ENCODE measurements at regions not wholly inside any gene's neighbourhood (a gene's known extent, or its start where the extent isn't known, plus 50 kb on each side); places are given as distances from the start of the nearest gene placed in this dataset.
A peak's percentile ranks its signal among the peaks of the same experiment; 100 is the strongest.
"Not testable (repeated sequence)": the region's sequence is repeated elsewhere in the genome, so short reads cannot be mapped to it uniquely, and the experiment has no call there.

- not testable (repeated sequence) for DNase-seq
These were observed 88.5 kb upstream of the DCAF12L1 start for GRCh38 chrX:126641076-126641475.

GRCh38 chrX:126655061-126655460 lies 102.4 kb upstream of the DCAF12L1 start:
- DNase-seq = no peak

GRCh38 chrX:126658447-126658846 lies 105.8 kb upstream of the DCAF12L1 start:
- peak; percentile 69 for DNase-seq

- no peak for DNase-seq
These were observed 117.6 kb upstream of the DCAF12L1 start for GRCh38 chrX:126670258-126670657.

GRCh38 chrX:126673366-126673765 lies 120.8 kb upstream of the DCAF12L1 start:
- DNase-seq = not testable (repeated sequence)

GRCh38 chrX:126673816-126674491 lies 121.3 kb upstream of the DCAF12L1 start:
- DNase-seq = not testable (repeated sequence)

GRCh38 chrX:126695375-126695896 lies 124.1 kb upstream of the PRR32 start:
- no peak for DNase-seq

- DNase-seq = no peak
These were observed 122.4 kb upstream of the PRR32 start for GRCh38 chrX:126697091-126697490.

GRCh38 chrX:126701380-126701779 lies 118.1 kb upstream of the PRR32 start:
- no peak for DNase-seq

- DNase-seq = peak; percentile 11
These were observed 101.1 kb upstream of the PRR32 start for GRCh38 chrX:126718440-126718839.

- DNase-seq = no peak
These were observed 100.3 kb upstream of the PRR32 start for GRCh38 chrX:126719208-126719607.

GRCh38 chrX:126723881-126724280 lies 95.6 kb upstream of the PRR32 start:
- no peak for DNase-seq

GRCh38 chrX:126733874-126734273 lies 85.7 kb upstream of the PRR32 start:
- no peak for DNase-seq
